NCI-H2081 (cell line): ENCODE measurements at regions not wholly inside any gene's neighbourhood (a gene's known extent, or its start where the extent isn't known, plus 50 kb on each side); places are given as distances from the start of the nearest gene placed in this dataset.
"Not testable (repeated sequence)": the region's sequence is repeated elsewhere in the genome, so short reads cannot be mapped to it uniquely, and the experiment has no call there.

Experiments
- DNase-seq, 2 experiments: peaks; one replicate each; lab custom pipeline; 2025; lab: John Stamatoyannopoulos, UW

DNA sequence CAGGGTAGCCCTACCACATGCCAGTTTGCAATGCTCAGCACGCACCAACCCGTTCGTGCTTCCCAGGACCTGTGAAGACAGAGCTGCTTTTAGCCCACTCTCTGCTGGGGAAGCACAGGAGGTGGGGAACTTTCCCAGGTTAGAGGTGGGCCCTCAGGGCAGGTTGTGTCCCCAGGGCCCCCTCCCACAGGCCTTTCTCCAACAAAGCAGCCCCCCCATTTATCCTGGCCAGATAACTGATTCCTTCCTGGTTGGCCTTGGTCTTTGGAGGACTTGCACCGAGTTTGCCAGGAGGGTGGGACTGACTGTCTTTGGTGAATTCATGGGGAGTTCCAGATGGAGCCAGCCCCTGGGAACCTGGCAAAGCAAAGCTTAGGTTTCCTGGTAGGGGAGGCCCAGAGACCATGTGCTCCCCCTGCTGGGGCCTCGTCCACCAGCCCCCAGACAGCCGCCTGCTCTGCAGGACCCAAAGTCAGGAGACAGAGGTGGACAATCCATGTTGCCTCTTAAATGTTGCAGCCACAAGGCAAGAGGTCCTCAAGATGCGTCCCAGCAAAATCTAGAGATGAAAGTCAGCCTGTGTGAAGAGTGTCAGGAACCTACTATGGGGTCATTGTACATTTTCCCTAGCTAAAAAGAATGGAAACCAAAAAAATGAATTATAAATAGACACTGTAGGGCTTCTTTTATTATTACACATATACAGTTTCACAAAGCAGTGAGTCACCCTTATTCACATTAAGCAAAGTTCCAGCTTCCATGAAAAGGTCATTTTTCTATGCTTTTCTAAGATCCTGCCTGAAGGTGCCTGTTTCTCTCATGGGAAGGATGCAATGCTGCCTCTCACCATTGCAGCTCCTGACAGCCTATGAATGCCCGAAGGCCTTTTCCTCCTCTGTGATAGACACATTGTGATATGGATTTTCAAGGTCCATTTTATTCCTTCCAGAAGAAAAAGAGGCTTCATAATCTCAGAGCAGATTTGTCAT, 497.8 kb downstream of the PREX1 start:
- DNase-seq: no peak

DNA sequence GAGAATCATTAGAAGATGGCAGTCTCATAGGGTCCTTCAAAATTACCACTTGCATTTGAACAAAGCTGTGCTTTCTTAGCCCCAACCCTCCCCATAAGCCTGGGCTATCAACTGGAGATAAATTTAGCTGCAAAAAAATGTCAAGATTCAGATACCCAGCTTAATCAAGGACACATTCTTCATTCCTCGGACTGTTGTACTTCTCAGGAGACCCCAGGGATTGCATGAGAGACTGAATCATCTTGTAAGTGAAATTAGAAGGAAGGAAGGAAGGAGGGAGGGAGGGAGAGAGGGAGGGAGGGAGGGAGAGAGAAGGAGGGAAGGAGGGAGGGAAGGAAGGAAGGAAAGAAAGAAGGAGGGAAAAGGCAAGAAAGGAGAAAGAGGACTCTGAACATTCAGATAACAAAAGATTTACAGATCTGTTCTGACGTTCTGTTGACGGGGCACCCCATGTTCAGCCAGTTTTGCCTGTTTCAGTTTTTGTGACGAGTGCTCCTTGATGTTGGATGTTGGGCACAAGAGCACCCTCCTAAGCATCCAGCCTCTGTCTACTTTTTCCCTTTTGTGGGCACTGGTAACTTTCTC, 498.7 kb downstream of the PREX1 start:
- DNase-seq: no peak

DNA sequence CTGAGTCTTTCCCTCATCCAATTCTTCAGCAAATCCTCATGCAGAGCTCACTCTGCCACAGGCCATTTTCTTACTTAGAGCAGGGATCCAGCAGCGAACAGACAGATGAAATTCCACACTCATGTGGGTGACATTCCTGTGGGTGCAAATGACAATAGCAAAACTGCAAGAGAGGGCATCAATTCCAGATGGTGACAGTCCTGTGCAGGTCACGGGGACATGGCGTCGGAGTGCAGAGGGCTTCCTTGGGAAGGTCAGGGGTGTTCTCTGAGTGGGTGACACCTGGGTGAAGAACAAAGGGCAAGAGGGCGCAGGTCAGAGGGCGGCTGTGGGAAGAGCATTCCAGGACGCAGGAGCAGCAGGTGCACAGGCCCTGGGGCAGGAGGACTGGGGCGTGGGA, 500.0 kb downstream of the PREX1 start:
- DNase-seq: not testable (repeated sequence)

DNA sequence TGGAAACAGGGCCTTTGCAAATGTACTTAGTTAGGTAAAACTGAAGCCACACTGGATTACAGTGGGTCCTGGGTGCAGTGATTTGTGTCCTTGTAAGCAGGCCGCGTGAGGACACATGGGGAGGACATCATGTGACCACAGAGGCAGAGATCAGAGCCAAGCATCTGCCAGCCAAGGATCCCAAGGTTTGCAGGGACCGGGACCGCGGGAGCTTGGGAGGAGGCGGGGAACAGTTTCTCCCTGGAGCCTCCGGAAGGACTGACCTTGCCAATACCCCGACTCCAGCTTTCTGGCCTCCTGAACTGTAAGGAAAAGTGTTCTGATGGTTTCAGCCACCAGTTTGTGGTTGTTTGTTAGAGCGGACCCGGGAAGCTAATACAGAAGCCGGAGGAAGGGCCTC, 500.9 kb downstream of the PREX1 start:
- no peak for DNase-seq

DNA sequence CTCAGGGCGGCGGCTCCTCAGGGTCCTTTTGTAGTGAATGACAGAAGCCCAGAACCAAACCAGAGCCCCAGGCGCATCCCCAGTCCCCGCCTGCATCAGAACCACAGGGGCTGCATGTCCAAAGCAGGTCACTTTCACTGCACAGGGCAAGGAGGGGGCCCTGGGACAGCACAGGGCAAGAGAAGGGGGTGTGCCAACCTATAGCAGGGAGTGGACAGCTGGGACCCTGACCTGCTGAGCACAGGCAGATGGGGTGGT, 501.4 kb downstream of the PREX1 start:
- DNase-seq: no peak

DNA sequence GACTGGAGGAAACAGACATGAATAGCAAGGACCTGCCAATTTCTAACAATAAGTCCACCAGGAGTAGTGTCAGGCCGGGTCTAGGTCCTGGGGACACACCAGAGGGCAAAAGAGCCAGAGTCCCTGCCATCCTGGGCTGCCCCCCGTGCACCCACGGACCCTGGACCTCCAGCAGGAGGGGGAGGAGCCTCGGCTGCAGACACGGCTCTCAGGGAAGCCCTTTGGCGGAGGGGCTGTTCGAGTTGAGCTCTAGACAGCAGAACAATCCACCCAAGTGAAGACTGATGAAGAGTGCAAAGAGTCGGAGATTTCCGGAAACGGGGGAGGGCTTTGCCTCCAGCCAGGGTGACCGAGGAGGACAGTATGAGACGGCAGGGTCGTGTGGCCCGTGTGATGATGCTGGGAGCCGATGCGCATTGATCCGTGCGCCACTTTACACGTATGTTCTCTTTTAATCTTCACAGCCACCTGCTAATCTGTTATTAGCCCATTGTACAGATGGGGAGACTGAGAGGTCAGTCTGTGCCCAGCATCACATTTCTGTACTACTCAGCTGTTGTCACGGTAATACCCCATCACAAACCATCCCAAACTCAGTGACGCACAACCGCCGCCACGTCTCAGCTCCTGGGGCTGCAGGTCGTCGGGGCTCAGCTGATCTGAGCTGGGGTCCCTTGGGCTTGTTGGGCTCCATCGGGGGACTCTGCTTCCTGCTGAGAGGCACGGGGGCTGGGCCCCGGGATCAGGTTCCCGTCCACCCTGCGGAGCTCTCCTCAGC, 502.0 kb downstream of the PREX1 start:
- DNase-seq: no peak

DNA sequence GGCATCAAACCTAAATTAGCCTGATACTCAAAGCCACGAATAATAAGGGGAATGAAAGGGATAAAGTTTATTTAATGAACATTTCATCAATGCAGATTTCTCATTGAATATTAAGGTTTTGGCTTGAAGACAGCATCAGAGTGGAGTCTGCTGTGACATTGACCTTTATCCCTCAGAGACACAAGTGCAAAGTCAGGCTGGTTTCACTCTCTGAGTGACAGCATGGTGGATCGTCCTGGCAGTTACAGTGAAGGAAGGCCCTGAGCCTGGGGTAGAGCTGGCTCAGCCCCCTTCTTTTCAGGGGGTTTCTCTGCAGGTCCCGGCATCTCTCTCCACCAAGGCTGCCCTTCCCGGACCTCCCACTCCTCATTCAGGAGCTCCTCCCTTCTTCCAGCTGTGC, 503.1 kb downstream of the PREX1 start:
- DNase-seq: no peak

DNA sequence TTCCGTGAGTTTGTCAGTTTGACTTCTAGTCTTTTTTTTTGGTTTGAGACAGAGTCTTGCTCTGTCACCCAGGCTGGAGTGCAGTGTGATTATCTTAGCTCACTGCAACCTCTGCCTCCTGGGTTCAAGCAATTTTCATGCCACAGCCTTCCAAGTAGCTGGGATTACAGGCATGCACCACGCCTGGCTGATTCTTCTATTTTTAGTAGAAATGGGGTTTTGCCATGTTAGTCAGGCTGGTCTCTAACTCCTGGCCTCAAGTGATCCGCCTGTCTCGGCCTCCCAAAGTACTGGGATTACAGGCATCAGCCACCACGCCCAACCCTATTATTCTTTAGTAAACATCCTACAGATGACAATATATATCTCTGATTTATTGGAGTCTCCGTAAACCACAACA, 506.5 kb downstream of the PREX1 start:
- no peak for DNase-seq

DNA sequence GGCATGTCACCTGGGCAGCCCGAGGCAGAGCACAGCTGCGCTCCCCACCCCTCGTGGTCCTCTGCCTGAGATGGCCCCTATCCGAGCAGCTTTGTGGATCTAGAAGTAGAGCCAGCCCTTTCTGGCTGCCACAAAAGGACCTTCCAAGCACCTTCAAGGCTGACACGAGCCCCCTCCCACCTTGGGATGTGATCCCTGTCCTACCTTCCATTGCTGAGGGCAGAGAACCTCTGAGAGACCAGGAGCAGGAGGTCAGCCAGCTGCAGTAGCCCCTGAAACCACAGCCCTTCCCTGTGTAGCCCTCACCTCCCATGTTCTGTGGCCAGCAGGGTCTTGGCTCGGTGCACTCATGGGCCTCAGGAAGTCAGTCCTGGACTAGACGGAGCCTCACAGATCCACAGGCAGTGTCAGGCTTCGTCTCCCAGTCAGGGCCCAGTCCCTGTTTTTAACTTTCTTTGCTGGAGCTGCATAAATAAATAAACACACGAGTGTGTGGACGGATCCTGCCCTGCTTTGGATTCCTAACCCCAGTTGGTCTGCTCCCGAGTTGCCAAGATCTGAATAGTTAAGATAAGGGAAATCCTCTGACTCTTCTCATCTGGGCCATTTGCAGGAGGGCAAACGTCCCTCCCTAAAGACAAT, 507.7 kb downstream of the PREX1 start:
- DNase-seq: no peak

DNA sequence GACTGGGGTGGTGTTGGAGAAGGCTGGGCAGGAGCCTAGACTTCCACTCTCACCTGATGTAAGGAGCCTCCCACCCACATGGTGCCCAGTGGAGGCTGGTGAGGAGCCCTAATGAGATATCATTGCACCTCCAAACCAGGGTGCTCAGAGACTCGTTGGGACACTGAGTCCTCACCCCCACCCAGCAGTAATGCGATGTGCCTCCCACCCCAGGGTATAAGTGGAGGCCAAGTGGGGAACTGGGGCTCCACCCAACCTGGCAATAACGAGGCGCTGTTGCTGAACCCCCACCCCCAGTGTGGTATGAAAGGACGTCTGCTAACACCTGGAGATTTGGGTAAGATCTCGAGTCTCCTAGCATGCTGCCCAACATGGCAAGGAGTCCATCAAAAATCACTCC, 510.2 kb downstream of the PREX1 start:
- DNase-seq: no peak

DNA sequence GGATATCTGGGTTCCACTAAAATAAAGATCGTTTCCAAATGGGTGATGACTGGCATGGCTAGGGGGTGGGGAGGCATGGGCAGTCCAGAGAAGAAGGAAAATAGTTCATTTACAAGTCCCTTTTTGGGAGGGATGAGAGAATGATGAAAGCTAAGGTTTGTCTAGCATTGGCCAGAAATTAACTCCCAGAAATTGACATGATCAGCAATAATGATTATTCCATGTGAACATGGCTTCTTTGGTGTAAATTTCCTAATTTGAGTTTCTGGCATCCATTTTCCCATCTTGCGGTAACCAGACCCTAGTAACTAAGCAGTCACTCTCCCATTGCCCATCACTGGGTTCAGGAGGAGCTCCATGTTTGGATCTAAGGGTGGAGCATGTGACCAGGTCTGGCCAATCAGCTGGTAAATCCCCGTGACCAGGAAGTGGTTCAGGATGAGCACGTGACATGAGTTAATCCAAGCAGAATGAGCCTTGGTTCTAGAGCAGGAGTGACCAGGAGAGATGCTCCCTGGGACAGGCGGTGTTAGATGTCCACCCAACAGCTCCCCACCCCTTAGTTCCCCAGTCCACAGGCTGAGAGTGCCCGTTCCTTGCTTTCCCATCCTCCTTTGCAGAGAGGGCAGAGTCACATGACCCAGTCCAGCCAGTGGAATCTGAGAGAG, 512.7 kb downstream of the PREX1 start:
- no peak for DNase-seq

DNA sequence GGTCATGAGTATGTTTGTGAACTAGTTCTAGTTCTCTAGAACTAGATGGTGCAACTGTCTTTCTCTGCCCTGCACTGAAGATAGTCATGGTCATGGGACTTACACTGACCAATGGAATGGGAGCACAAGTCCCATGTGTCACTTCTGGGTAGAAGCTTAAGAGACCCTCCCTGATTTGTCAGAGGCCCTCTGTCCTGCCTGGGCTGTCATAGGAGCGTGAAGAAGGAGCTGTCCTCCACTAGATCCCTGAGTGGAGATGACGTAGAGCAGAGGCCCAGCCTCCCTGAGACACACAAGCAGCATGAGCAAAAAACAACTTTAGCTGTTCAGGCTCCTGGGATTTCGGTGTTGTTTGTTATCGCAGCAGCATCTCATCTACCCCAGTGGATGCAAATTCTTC, 514.5 kb downstream of the PREX1 start:
- DNase-seq: no peak

DNA sequence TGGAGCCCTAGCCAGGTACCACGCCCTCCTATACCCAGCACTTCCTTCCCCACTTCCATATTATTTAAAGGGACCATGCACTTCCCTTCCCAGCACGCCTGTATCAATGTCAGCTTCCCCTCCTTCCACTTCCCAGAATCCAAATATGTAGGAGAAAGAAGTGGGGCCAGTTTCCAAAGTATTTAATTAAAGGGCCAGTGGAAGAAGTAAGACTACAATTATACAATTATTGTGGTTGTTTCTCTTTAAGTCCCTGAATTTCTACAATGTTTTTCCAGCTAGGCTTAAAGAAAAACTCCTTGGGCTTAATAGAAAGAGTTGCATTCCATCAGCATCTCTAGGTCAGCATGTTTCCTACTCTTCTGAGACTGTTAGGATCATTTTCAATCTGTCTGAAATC, 515.8 kb downstream of the PREX1 start:
- DNase-seq: no peak

DNA sequence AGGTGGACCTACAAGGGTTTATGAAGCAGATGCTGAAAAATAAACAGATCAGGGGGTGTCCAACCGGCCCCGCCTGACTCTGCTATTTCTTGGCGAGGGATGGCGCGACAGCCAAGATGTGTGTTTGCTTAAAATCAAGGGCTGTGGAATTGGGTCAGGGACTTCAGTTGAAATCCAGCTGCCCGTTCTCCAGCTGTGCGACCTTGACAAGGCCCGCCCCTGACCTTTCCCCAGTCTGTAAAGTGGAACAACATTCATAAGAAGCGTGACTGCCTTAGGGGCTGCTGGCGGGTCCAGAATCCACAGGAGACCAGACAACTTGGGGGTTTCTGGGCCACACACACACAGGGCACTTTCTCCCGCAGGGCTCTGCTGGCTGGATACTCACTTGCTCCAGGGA, 517.5 kb downstream of the PREX1 start:
- no peak for DNase-seq

DNA sequence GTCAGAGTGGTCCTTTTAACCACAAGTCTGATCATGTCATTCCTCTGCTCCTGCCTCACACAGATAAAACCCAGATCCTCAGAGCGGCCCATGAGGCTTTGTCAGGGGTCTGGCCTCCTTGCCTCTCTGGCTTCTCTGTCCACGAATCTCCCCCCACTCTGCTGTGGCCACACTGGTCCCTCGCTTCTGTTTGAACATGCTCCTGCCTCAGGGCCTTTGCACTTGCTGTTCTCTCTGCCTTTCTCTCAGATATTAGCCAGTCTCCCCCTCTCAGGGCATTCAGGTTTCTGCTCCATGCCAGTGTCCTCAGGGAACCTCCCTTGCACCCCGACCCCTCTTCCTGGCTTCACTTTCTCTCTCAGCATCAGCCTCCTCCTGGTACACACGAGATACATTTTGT, 518.5 kb downstream of the PREX1 start:
- no peak for DNase-seq

DNA sequence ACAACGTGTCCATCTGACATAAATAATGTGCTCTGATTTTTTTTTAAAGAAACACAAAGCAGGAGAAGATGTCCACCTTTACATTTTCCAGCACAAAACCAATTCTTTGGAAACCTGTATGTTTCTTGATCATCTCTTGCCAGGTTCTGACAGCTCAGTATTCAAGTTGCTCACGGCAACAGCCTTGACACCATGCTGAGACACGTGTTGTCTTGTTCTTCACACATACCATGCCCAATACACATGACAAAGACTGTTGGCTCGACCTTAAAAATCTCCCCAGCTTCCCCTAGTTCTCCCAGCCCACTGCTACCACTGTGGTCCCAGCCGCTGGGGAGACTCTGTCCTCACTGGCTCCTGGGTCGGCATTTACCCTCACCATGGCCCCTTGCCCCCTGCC, 518.9 kb downstream of the PREX1 start:
- no peak for DNase-seq

DNA sequence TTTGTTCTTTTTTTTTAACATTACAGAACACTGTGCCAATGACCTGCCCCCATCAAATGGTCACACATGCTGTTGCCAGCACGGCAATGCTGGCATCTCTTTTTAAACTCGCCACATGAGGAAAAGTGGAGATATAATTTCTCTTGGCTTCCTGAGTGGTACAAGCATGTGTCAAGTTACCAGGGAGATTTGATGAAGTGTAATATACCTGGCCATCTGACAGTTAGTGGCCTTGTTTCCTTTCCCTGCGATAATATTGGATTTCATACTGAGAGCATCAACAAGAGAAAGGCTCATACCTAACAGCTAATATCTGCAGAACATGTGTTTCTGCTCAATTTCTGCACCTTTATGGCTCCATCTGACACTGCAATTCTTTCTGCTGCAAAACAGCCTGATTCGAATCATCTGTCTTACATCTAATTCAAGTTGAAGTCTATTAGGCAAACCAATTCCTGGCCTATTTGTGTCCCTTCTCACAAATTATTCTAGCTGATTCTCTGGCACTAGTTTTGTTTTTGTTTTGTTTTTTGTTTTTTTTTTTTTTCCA, 519.5 kb downstream of the PREX1 start:
- no peak for DNase-seq

DNA sequence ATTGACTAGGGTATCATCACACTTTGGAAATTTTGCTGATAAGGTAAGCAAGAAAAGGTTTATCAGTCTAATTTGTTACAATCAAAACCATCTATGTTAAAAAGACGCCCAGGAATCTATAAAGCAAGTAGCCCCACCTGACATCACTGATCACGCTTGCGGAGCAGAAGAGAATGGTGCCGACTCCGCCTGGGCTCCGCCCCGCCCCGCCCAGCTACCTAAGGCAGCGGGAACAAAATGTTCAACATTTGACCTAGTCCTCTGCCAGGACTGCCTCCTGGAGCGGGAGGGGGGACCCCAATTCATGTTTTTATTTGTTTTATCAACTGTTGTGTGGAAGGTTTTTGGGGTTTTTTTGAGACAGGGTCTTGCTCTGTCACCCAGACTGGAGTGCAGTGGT, 520.5 kb downstream of the PREX1 start:
- DNase-seq: no peak

DNA sequence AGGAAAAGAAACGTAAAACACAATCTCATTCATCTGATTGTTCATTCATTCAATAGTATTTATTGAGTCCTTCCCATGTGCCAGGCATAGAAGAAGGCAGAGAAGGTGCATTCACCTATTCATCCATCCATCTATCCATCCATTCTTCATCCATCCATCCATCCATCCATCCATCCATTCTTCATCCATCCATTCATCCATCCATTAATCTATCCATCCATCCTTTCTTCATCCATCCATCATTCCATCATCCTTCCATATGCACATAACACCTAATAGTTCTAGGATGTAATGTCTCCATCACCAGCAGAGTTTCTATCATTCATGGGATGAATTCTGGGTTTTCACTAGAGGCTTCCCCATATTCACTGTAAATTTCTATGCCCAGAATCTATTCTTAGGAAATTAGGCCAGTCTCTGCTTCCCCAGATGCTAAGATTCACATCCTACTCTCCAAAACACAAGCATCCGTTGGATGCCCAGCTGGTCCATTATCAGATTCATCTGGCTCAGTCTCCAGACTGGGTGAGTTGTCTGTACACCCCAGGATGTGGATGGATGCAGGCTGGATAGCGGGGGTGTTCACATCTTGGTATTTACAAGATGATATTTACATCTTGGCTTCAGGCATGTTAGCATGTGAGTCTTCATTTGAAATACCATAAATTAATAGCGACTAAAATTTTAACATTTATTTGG, 517.7 kb upstream of the SULF2 start:
- DNase-seq: no peak

DNA sequence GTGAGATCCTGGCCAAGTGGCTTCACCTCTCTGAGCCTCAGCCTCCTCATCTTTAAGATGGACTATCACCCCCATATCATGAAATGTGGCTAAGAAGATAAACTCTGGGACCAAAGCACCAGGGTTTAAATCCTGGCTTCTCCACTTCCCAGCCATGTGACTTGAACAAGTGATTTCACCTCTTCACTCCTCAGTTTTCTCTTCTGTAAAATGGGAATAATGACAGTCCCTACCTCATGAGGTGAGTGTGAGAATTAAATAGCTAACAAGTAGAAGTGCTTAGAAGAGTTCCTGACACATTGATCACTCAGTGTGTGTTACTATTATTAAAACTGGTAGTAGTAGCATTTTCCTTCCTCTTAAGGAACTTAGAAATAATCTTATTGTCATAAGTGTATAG, 516.9 kb upstream of the SULF2 start:
- DNase-seq: no peak

DNA sequence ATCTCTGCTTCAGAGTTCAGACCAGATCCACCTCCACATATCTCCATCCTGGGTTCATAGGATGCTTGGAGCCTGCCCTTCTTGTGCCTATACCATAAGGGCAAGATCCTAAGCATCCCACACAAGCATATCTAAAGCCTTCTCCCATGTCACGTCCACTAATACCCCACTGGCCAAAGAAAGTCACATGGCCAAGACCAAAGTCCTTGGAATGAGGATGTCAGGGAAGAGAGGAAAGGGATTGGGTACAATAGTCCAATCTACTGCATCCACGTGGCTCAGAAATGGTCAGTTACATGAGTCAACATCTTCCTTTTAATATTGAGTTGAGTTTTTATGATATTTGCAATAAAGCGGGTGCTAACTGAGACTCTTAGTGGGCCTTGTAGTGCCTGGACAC, 515.9 kb upstream of the SULF2 start:
- DNase-seq: no peak
